NCI-H748 (cell line): ENCODE measurements at regions not wholly inside any gene's neighbourhood (a gene's known extent, or its start where the extent isn't known, plus 50 kb on each side); places are given as distances from the start of the nearest gene placed in this dataset.
"Not testable (repeated sequence)": the region's sequence is repeated elsewhere in the genome, so short reads cannot be mapped to it uniquely, and the experiment has no call there.

Source experiments
- DNase-seq: peaks from one replicate; lab custom pipeline; 2025; ENCODE audit not compliant: unreplicated experiment; lab: John Stamatoyannopoulos, UW

DNA sequence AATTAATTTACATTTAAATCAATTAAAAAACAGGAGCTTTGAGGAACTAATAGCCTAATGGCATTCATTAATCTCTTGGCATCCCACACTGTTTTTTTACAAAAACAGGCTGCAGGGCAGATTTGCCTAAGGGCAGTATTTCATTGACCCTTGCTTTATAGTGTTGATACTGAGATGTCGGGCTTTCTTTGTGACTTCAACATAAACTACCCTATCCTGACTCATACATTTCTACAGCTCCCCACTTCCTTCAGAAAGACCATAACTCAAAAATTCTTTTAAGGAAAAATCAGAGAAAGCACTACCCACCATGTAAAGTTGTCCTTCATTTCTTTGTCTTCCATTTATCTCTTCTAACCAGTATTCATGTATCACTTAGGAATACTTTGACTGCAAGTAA is 92.2 kb upstream of the NT5E start:
- DNase-seq = no peak

GRCh38 chr6:85356743-85357142 is 93.1 kb upstream of the NT5E start:
- DNase-seq = not testable (repeated sequence)

DNA sequence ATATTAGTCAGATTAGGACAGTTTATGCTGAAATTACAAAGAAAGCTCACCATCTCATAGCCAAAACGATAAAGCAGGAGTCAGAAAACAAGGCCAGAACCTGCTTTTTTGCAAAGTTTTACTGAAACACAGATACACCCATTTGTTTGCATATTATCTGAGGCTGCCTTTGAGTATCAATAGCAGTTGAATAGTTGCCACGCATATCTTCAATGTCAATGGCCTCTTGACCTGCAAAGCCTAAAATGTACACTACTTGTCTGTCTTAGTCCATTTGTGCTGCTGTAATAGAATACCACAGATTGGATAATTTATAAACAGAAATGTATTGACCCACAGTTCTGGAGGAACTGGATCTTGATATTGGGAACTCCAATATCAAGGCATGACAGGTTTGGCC is 94.1 kb upstream of the NT5E start:
- no peak for DNase-seq

DNA sequence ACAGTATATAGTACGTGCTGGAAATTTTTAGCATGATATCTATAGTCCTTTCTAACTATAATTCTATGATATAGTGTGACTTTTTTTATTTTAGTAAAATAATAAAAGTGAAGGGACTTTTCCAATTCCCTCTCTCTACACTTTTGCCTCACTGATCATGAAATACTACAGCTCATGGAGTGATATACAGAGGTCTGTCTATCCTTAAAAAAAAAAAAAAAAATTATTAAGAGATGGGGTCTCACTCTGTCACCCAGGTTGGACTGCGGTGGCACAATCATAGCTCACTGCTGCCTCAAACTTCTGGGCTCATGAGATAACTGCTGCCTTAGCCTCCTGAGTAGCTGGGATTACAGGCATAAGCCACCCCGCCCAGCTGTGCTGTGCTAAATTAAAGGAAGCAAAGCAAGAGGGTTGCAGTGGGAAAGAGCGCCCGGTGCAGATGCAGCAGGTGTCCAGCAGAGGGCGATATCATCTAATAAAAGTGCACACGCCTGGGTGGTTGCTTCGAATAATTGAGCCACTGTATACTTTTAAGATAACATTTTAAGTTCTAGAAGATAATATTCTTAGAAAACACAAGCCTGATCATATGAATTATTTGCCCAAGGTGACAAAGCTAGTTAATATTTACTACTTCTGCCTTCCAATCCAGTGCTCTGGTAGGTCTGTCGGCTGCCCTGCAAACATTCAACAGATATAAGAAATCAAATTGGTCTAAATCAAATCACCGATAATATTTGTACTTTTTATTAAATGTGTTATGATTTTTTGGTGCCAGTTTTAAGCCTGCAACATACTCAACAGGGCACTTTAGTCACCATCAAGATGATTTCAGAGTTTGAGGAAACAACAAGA is 94.9 kb upstream of the NT5E start:
- DNase-seq = peak; percentile 63

DNA sequence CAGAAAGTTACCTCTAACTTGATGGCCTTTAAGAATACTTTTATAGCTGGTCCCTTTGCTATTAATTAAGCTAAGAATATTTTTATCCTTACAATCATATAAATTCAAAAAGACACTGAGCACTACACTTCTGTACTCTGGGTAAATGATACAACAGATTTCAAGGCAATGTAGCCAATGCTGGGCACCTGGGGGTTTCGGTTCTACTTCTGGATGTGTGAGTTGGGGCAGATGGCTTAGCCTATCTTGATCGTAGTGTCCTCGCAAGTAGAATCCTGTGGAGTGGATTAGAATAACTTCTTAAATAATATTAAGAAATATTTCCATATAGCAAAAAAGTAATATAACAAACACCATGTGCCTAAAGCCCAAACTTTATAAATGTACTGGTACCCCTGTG is 96.9 kb upstream of the NT5E start:
- no peak for DNase-seq

- DNase-seq = no peak
Measured at GRCh38 chr6:85348643-85349042, 101.2 kb upstream of the NT5E start.

- DNase-seq = no peak
Measured at GRCh38 chr6:85347812-85348211, 102.1 kb upstream of the NT5E start.

- no peak for DNase-seq
Measured at GRCh38 chr6:85346196-85346595, 103.7 kb upstream of the NT5E start.

- no peak for DNase-seq
Measured at GRCh38 chr6:85344996-85345395, 104.9 kb upstream of the NT5E start.

DNA sequence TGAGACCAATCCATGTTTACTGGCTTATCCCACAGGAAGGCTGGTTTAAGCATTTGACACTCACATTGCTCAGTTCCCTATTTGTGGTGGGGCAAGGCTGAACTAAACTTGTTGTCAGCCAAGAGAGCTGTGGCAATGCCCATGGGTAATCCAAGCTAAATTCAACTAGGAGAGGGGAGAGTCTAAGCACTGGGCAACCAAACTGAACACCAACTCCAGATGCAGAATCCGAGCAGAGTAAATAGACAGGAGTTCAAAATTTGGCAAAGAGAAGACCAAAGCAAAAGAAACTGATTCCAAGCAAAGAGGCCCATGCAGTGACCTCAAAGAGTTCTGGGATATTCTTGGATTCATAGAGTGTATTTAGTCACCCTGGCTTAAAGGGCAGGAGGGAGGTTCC is 106.5 kb upstream of the NT5E start:
- no peak for DNase-seq

- no peak for DNase-seq
Measured at GRCh38 chr6:85329196-85329595, 120.7 kb upstream of the NT5E start.

- not testable (repeated sequence) for DNase-seq
Measured at GRCh38 chr6:85325811-85326210, 124.1 kb upstream of the NT5E start.

- DNase-seq = peak; percentile 80
Measured at GRCh38 chr6:85323435-85324040, 126.3 kb upstream of the NT5E start.

DNA sequence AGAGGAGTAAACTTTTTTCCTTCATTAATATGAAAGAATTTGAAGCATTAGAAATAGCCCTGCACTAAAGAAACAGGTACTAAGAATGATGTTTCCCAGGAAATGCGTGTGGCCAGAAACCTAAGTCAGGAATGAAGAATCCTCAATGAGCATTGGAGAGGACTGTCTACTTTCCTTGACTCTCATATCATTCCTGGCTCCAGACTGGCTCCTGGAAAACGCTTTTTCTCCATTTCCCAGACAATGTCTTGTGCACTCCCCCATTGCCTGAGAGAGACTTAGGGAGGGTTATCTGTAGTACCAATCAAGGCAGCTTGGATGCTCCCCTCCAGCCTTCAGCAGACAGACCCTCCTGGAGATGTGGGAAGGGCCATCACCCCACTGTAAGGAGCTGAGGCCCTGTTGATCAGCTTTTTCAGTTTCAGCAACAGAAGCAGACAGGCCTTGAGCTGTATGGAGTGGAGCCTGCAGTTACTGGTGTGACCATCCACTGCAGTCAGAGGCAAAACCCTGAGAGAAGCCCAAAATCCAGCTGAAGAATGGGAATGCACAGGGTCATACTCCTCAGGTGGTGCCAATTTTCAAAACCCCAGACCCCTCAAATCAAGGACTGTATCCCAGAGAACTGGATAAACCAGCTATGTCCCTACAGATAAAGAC is 127.3 kb upstream of the NT5E start:
- no peak for DNase-seq

DNA sequence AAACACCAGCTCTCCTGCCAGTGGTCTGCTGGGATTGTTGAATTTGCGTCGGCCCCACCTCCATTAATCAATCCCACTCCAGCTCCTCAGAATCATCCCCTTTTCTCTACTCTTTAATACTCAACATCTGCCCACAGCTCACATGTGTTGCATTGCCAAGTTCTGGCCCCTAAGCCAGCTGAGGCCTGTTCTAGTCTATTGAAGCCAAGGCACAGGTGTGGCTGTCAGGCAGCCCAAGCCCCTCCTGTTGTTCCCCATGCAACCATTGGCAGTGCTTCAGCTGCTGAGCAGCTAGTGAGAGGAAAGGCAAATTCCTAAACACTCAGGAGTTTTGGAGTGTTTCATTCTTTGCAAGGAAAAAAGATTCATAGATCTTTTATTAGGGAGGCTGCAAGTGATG is 128.0 kb upstream of the NT5E start:
- no peak for DNase-seq

DNA sequence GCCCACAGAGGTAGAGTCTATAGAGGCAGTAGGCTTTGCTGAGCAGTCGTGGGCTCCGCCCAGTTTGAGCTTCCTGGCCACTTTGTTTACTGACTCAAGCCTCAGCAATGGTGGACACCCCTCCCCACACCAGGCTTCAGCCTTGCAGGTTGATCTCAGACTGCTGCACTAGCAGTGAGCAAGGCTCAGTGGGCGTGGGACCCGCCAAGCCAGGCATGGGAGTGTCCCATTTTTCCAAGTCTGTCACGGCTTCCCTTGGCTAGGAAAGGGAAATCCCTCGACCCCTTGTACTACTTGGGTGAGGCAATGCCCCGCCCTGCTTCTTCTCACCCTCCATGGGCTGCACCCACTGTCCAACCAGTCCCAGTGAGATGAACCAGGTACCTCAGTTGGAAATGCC is 135.3 kb upstream of the NT5E start:
- no peak for DNase-seq

GRCh38 chr6:85300581-85300980 is 149.3 kb upstream of the NT5E start:
- DNase-seq = no peak

- DNase-seq = no peak
Measured at GRCh38 chr6:85298553-85298952, 151.3 kb upstream of the NT5E start.

GRCh38 chr6:85291326-85291725 is 158.6 kb upstream of the NT5E start:
- DNase-seq = no peak

DNA sequence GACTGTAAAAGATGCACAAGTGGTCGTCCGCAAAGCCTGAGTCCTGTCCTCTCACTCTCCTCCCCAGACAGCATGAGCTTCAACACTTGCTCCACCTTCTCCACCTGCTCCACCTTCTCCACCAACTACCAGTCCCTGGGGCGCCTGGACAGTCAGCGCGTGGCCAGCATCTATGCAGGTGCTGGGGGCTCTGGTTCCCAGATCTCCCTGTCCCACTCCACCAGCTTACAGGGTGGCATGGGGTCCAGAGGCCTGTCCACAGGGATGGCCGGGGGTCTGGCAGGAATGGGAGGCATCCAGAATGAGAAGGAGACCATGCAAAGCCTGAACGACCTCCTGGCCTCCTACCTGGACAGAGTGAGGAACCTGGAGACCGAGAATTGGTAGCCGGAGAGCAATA is 162.2 kb upstream of the NT5E start:
- no peak for DNase-seq

DNA sequence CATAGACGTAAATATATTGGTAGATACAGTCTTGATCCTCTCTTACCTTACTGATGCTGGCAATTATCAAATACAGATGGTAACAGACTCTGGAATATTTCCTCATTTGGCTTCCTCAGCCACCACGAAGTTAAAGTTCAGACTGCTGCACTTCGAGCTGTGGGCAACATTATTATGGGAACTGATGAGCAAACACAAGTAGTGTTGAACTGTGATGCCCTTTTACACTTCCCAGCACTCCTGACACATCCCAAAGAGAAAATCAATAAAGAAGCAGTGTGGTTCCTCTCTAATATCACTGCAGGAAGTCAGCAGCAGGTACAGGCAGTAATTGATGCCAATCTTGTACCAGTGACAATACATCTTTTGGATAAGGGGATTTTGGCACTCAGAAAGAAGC is 162.7 kb upstream of the NT5E start:
- DNase-seq = no peak

DNA sequence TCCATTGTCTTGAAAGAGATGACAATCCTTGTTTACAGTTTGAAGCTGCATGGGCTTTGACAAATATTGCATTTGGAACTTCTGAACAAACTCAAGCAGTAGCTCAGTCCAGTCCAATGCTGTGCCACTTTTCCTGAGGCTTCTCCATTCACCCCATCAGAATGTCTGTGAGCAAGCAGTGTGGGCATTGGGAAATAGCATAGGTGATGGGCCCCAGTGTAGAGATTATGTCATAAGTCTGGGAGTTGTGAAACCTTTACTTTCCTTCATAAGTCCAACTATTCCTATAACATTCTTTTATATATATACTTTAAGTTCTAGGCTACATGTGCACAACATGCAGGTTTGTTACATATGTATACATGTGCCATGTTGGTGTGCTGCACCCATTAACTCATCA is 163.4 kb upstream of the NT5E start:
- not testable (repeated sequence) for DNase-seq
